ENCODE measurements at regions not wholly inside any gene's neighbourhood (a gene's known extent, or its start where the extent isn't known, plus 50 kb on each side); places are given as distances from the start of the nearest gene placed in this dataset.

- DNase-seq: no peak
Observed at GRCh38 chr5:33223563-33224284, 217.0 kb upstream of the TARS1 start.

- no peak for DNase-seq
Observed at GRCh38 chr5:33224285-33224961, 216.3 kb upstream of the TARS1 start.

GRCh38 chr5:33227247-33227646, 213.5 kb upstream of the TARS1 start:
- no peak for DNase-seq

DNA sequence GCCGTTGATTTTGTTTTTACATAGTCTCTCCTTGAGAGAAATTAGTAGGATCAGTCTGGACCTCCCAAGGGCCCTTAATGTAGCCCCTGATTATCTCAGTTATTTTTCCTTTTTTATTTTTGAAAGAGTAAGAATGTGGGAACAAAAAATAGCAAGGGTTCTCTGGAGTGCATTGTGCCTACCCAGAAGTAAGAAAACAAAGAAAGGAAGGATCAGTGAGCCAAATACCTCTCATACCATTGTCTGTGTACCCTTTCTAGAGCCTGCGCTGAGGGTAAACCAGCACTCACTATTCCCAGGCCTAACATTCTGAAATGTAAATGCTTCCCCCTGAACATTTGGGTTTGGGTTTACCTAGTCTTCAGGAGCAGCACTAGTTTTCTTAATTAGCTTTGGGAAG, 213.0 kb upstream of the TARS1 start:
- DNase-seq: no peak

GRCh38 chr5:33228149-33228548, 212.6 kb upstream of the TARS1 start:
- DNase-seq: no peak

GRCh38 chr5:33229216-33229615, 211.5 kb upstream of the TARS1 start:
- DNase-seq: no peak

DNA sequence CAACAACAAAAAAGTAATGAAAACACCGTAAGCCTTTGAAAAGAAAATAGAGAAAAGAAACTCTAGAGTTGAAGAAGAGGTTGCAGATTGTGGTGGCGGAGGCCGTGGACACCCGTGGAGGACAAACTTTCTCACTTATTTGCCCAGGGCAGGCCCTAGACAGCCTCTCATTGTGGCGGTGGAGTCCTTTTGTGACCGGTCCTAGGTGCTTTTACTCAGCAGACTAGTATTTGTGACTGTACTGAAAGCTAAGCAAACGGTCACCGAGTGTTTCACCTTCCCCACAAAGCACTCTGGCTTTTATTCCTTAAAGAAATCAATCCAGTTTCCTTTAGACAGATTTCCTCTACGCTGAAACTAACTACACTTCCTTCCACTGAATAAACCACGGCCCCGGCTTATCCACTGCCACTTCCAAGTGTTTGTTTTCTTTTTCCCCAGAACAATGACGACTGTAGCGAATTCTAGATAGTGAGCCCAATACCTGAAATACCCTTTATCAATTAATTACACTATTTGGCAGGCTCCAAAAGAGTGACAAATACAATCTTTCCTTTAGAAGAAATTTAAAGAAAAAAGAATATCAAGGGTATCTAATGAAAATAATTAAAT, 210.2 kb upstream of the TARS1 start:
- DNase-seq: no peak

- DNase-seq: no peak
Observed at GRCh38 chr5:33231214-33231710, 209.5 kb upstream of the TARS1 start.

GRCh38 chr5:33231935-33232334, 208.8 kb upstream of the TARS1 start:
- DNase-seq: no peak

GRCh38 chr5:33232731-33233505, 207.8 kb upstream of the TARS1 start:
- DNase-seq: no peak

GRCh38 chr5:33235304-33235703, 205.5 kb upstream of the TARS1 start:
- no peak for DNase-seq

GRCh38 chr5:33235824-33236223, 204.9 kb upstream of the TARS1 start:
- DNase-seq: peak in 1 of 5 experiments; percentile 36

DNA sequence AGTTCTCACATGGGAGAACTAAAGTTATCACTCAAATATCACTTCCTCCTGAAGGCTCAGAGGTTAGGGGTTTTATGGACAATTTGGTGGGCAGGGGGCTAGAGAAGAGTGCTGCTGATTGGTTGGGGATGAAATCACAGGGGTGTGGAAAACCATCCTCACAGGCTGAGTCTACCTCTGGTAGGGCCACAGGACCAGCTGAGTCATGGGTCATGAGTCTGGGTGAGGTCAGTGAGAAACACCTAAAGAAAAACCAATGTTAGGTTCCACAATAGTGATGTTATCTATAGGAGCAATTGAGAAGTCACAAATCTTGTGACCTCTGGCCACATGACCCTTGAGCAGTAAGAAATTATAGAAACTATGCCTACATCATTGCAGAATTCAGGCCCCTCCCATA, 203.3 kb upstream of the TARS1 start:
- no peak for DNase-seq

- DNase-seq: no peak
Observed at GRCh38 chr5:33238826-33239695, 201.7 kb upstream of the TARS1 start.

GRCh38 chr5:33240558-33240957, 200.2 kb upstream of the TARS1 start:
- DNase-seq: no peak

DNA sequence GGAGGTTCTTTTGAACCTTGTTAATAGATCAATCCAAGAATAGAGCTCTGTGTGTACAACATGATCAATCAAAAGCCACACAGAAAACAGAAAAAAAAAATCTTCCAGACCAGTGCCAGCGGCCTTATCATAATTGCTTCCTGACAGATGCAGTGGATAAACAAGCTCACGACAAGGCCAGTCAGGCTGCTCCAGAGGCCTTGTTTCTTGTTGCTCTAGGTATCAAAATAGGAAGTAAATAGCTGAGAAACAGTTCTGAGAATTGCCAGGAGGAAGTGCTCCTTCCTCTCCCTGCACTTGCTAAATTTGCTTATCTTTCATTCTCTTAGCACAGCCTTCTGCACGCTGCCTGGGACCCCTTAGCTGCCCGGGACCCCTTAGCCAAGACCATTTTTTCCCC, 199.0 kb upstream of the TARS1 start:
- no peak for DNase-seq

DNA sequence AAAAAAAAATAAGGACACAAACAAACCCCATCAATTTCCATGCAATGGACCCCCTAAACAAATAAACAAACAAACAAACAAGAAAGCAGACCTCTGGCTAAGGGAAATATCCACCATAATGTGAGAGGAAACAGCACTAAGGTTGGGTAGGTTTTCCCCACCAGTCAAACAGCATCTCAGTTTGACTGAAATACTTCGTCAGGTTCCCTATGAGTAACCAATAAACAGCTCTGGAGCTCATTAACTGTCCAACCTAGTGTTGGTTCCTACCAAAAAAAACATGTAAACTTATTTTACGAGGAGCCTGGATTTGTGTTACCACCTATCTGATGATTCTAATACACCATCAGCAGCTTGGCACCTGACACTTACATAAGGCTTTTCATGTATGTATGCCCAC, 198.5 kb upstream of the TARS1 start:
- no peak for DNase-seq

DNA sequence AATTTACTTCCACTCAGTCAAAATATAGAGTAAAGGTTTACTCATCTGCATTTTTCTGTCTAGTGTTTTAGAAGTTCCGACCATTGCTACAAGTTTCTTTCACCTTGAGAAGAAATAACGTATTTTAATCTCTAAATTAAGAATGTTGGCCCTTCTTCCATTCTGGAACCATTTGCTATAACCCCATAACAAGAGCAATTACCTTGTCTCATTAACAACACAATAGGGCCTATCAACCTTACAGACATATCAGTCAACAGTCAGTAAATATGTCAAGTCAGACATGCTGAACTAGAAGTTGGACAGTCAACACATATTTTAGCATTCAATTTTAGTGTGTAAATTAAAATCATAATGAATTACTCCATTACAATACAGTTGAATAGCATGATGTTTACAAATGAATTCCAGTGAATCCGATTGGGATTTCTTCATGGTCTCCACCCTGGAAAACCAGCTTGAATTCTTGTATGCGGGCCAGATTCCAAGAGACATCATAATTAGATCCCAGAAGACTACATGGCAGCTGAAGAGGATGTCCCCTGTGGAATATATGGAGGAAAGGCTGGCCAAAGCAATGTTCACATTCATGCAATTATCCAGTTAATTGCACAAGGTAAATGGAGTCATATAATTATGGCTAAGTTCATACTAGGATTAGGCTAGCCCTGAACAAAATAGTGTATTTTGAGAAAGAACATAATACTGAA, 196.2 kb upstream of the TARS1 start:
- DNase-seq: no peak

DNA sequence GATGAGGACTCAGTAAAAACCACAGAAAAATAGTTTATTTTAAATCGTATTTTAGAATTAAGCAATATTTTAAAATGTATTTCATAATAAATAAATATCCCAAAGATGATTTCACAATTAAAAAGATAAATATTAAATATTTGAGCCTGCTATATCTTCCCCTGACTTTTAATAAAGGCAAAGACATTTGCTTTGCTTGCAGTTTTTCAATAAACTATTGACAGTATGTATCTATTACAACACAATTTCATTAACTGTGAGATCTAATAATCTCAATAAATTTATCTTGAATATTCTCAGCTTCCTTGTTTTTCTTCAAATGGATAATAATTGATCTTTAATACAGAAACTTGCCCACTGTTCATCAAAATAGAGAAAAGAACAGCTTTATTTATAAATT, 186.2 kb upstream of the TARS1 start:
- DNase-seq: no peak

DNA sequence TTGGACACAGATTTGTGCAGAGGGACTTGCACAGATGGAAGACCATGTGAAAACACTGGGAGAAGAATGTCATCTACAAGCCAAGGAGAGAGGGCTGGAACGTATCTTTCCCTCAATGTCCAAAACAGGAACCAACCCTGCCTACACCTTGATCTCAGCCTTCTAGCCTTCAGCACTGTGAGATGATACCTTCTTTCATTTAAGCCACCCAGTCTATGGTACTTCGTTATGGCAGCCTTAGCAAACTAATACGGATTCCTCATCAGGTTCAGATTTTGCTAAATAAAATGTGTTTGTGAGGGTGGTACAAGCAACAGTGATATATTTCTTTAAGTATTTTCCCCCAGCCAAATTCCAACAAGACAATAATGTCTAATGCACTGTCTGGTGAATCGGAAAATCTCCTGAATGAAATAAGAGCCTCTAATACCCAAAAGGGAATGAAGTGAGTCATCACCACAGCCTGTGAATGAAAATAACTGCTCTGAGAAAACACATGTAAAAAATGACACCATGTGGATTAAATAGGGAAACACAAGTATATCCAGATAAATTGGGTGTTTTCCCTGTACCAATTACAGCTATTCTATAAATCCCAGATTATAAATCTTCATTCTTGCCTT, 182.8 kb upstream of the TARS1 start:
- no peak for DNase-seq

GRCh38 chr5:33258553-33258952, 182.2 kb upstream of the TARS1 start:
- no peak for DNase-seq
